ENCODE measurements at regions not wholly inside any gene's neighbourhood (a gene's known extent, or its start where the extent isn't known, plus 50 kb on each side); places are given as distances from the start of the nearest gene placed in this dataset.

GRCh38 chr12:65560286-65560685 is 264.0 kb upstream of the HMGA2 start:
- Histone ChIP-seq H3K36me3 (replicated peaks in 1 of 2; ENCODE audit: control insufficient read depth in 1 of 2, insufficient read depth in 2 of 2, low read length in 1 of 2) (peaks cover 5 to 60% of the 10 kb centered on the region in 2 experiments), H3K4me1 (ENCODE audit: control insufficient read depth in 1 of 2, insufficient read depth in 2 of 2, low read depth in 1 of 2, low read length in 1 of 2) (peaks cover 0 to 34% of the 10 kb centered on the region in 2 experiments; a peak in 2 of 4 replicates), H4K20me1 (ENCODE audit: insufficient read depth) (no peaks in the 10 kb centered on the region), H3K9ac (no peak overlapping the region), H3F3A (replicated peaks; ENCODE audit: insufficient read depth) (peaks cover 34% of the 10 kb centered on the region), H2AFZ (ENCODE audit: low read depth) (no peak overlapping the region), H3K27ac (ENCODE audit: low read depth in 2 of 2, low read length in 1 of 2) (0 out of 4 replicates have a peak overlapping the region, but pooled peaks of 1 of the 2 experiments have one; percentile 2), H3K4me3 (ENCODE audit: low read depth in 2 of 2, low read length in 1 of 2) (no peak overlapping the region), H3K79me2 (ENCODE audit: insufficient read depth) (peaks cover 24% of the 10 kb centered on the region; the same call in 1 of the 2 replicates), H3K27me3 (ENCODE audit: insufficient read depth) (no peaks in the 10 kb centered on the region), H3K9me3 (no peaks in the 10 kb centered on the region), H3K4me2 (no peak overlapping the region), H3K9me2 (no peaks in the 10 kb centered on the region)
- no peak for TF ChIP-seq RFX5 (IDR thresholded peaks at IDR 0.05; ENCODE audit: low read length)
- TF ChIP-seq EP300 (IDR thresholded peaks at IDR 0.05; ENCODE audit: borderline replicate concordance in 1 of 2, low read depth in 1 of 2, low read length in 1 of 2) = no peak
- TF ChIP-seq GABPA (IDR thresholded peaks at IDR 0.05; ENCODE audit: low read depth) = no peak
- TF ChIP-seq RCOR1 (IDR thresholded peaks at IDR 0.05; ENCODE audit: low read length) = no peak
- no peak for TF ChIP-seq MEF2A (IDR thresholded peaks at IDR 0.05; ENCODE audit: borderline replicate concordance, low read depth)
- TF ChIP-seq NFIC (IDR thresholded peaks at IDR 0.05; ENCODE audit: borderline replicate concordance) = no peak
- no peak for TF ChIP-seq CTCF (IDR thresholded peaks at IDR 0.05)
- no peak for TF ChIP-seq FOXJ3 (CRISPR knock-in tag; IDR thresholded peaks at IDR 0.05)
- no peak for TF ChIP-seq USF2 (IDR thresholded peaks at IDR 0.05; ENCODE audit: borderline replicate concordance, low read depth, low read length)
- POLR2A ChIA-PET = no interaction called here
- CTCF ChIA-PET = no interaction called here
- 63% methylated on average over 2 of the region's 2 CpGs for WGBS (ENCODE audit: low lambda C conversion rate)
- no peak for DNase-seq

GRCh38 chr12:65561798-65562382 is 262.4 kb upstream of the HMGA2 start:
- peak overlapping the region in 1 of 2 experiments; percentile 51; a peak in 3 of 4 replicates for H3K27ac ChIP-seq (ENCODE audit: low read depth in 2 of 2, low read length in 1 of 2)

More at GRCh38 chr12:65561798-65562382, 262.4 kb upstream of the HMGA2 start:
- no peak overlapping the region for H3K4me2 ChIP-seq
- peak overlapping the region; percentile 30; the same call in 1 of the 2 replicates for H3K9ac ChIP-seq
- H3K4me1 ChIP-seq (ENCODE audit: control insufficient read depth in 1 of 2, insufficient read depth in 2 of 2, low read depth in 1 of 2, low read length in 1 of 2) = peaks cover 0 to 45% of the 10 kb centered on the region in 2 experiments; a peak in 3 of 4 replicates
- H3K27me3 ChIP-seq (ENCODE audit: insufficient read depth) = no peaks in the 10 kb centered on the region
- peaks cover 24% of the 10 kb centered on the region; the same call in 1 of the 2 replicates for H3K79me2 ChIP-seq (ENCODE audit: insufficient read depth)
- WGBS (ENCODE audit: low lambda C conversion rate) = 21% methylated on average over 8 of the region's 8 CpGs
- H3K9me2 ChIP-seq = no peaks in the 10 kb centered on the region
- no peak overlapping the region for H3K4me3 ChIP-seq (ENCODE audit: low read depth in 2 of 2, low read length in 1 of 2)
- H2AFZ ChIP-seq (ENCODE audit: low read depth) = no peak overlapping the region
- DNase-seq = no peak
- H4K20me1 ChIP-seq (ENCODE audit: insufficient read depth) = no peaks in the 10 kb centered on the region
- ChIA-PET POLR2A (no interaction called here), CTCF (no interaction called here)
- peaks cover 2 to 50% of the 10 kb centered on the region in 2 experiments for H3K36me3 ChIP-seq (replicated peaks in 1 of 2; ENCODE audit: control insufficient read depth in 1 of 2, insufficient read depth in 2 of 2, low read length in 1 of 2)
- TF ChIP-seq YY1 (IDR thresholded peaks at IDR 0.05; ENCODE audit: low read depth) (peak; percentile 81; the same call in 1 of the 2 replicates), GABPA (IDR thresholded peaks at IDR 0.05; ENCODE audit: low read depth) (no peak), ZBTB33 (IDR thresholded peaks at IDR 0.05; ENCODE audit: borderline replicate concordance, low read depth) (0 out of 2 replicates have a peak, but pooled peaks have one; percentile 35), TEAD4 (IDR thresholded peaks at IDR 0.05; ENCODE audit: borderline replicate concordance, insufficient read depth) (peak; percentile 72), MEF2A (IDR thresholded peaks at IDR 0.05; ENCODE audit: borderline replicate concordance, low read depth) (peak; percentile 64; the same call in 1 of the 2 replicates), EP300 (IDR thresholded peaks at IDR 0.05; ENCODE audit: borderline replicate concordance in 1 of 2, low read depth in 1 of 2, low read length in 1 of 2) (peak in 1 of 2 experiments; percentile 78; a peak in 2 of 4 replicates), POLR2AphosphoS5 (IDR thresholded peaks at IDR 0.05; ENCODE audit: low read depth, low read length) (peak; percentile 33; the same call in 1 of the 2 replicates), NRF1 (IDR thresholded peaks at IDR 0.05; ENCODE audit: low read depth, low read length) (no peak), NFIC (IDR thresholded peaks at IDR 0.05; ENCODE audit: borderline replicate concordance) (peak; percentile 92), MAX (IDR thresholded peaks at IDR 0.05; ENCODE audit: low read depth) (no peak), TCF12 (IDR thresholded peaks at IDR 0.05) (peak; percentile 68), JUND (IDR thresholded peaks at IDR 0.05) (peak; percentile 54), PBX3 (IDR thresholded peaks at IDR 0.05) (peak; percentile 44), FOXM1 (IDR thresholded peaks at IDR 0.05; ENCODE audit: low read depth) (no peak), FOSL2 (IDR thresholded peaks at IDR 0.05; ENCODE audit: borderline replicate concordance, low read depth) (peak; percentile 52), RXRA (IDR thresholded peaks at IDR 0.05; ENCODE audit: borderline replicate concordance, low read depth) (peak; percentile 89)
- H3K9me3 ChIP-seq = no peaks in the 10 kb centered on the region
- H3F3A ChIP-seq (replicated peaks; ENCODE audit: insufficient read depth) = peaks cover 50% of the 10 kb centered on the region

Measured in SK-N-SH (cell line).